Kidney (tissue), 13 donors: ENCODE measurements at regions not wholly inside any gene's neighbourhood (a gene's known extent, or its start where the extent isn't known, plus 50 kb on each side); places are given as distances from the start of the nearest gene placed in this dataset.
A peak's percentile ranks its signal among the peaks of the same experiment; 100 is the strongest.

Source experiments
- DNase-seq, 5 donors: peaks; one replicate each; pipeline ENCODE4 v3.0.0-alpha.2; 2013 to 2020
- FAIRE-seq: peaks from 2 replicates; lab custom pipeline; 2012; peaks lifted over from hg19 to GRCh38; lab: Jason Lieb, UNC
- H3K27ac ChIP-seq, 2 donors: one replicate each; pipeline ENCODE4 v1.7.0; 2013; ENCODE audit warnings: low read depth in 2 of 2, low read length in 2 of 2, inconsistent platforms in 1 of 2
- H3K27me3 ChIP-seq: one replicate; pipeline ENCODE4 v1.7.1; 2013; ENCODE audit warnings: low read length, inconsistent platforms; ENCODE audit not compliant: control insufficient read depth, insufficient read depth
- H3K36me3 ChIP-seq, 3 donors: one replicate each; pipeline versions ENCODE4 v1.7.0 to v1.7.1; 2013; ENCODE audit warnings: low read length in 3 of 3, control low read depth in 1 of 3, inconsistent platforms in 1 of 3; ENCODE audit not compliant: insufficient read depth in 3 of 3, control insufficient read depth in 2 of 3
- H3K4me1 ChIP-seq, 3 donors: one replicate each; pipeline versions ENCODE4 v1.7.0 to v1.7.1; 2013; ENCODE audit warnings: low read length in 3 of 3, inconsistent platforms in 1 of 3, low read depth in 1 of 3; ENCODE audit not compliant: control insufficient read depth in 2 of 3, insufficient read depth in 2 of 3
- H3K4me3 ChIP-seq, 3 donors: one replicate each; pipeline versions ENCODE4 v1.7.0 to v1.8.1; 2013; ENCODE audit warnings: low read length in 3 of 3, control low read depth in 1 of 3, inconsistent platforms in 1 of 3
- H3K9ac ChIP-seq, 3 donors: one replicate each; pipeline versions ENCODE4 v1.7.0 to v1.7.1; 2013; ENCODE audit warnings: low read length in 3 of 3, control low read depth in 1 of 3, inconsistent platforms in 1 of 3
- H3K9me3 ChIP-seq, 3 donors: one replicate each; pipeline versions ENCODE4 v1.7.0 to v1.7.1; 2013; ENCODE audit warnings: low read length in 3 of 3, control low read depth in 1 of 3, inconsistent platforms in 1 of 3; ENCODE audit not compliant: control insufficient read depth in 2 of 3, insufficient read depth in 1 of 3
- CTCF ChIP-seq: IDR thresholded peaks from 3 replicates; pipeline ENCODE4 v1.5.1; 2012; ENCODE audit warnings: mild to moderate bottlenecking, moderate library complexity, borderline replicate concordance; ENCODE audit not compliant: insufficient read depth; ENCODE audit errors: extremely low read depth
- intact Hi-C: fragments of 100-400 bp; cut with DNase I; formaldehyde crosslinking; loops from one replicate; pipeline ENCODE4 v1.11.1; 2022
- donor health status: control.
- donor health status: control.
- donor health status: control.
- donor health status: control.
- donor health status: control.
- donor health status: DM: yes; HTN: yes; CAD: no.
- donor health status: Normal renal cell carcinoma (clear cell type).

DNA sequence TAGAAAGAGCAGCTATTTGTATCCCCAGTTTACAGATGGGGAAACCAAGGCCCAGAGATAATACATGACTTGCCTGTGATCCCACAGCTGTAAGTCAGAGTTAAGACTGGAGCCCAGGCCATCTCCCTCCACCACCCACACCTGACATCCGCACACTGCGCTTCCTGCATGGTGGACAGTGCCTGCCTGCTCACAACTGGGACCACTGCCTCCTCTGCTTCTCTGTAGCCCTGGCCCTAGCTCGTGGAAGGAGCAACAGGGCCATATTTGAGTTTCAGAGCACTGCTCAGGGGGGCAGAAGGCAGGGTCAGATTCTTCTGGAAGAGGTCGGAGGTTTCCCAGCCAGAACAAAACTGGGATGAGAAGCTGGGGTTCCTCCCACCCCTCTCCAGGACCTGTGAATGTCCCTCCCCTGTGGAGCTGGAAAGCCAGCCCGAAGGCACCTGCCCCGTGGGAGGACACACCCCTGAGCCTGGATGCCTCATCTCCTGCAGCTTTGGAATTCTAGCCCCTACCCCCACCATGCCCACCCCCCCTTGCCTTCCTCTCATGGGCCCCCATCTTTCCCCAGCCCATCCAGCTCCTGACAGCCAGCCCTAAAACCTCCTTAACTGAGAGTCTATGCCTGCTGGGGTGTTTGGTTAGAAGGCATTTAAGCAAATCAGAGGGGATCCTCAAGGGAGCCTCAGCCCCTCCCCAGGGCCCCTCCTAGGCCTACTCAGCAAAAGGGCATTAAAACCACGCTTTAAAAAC lies 100.1 kb downstream of the TPRA1 start:
- no peak for FAIRE-seq
- H3K4me3 ChIP-seq: no peak overlapping the region
- TF ChIP-seq CTCF: no peak
- no peaks in the 10 kb centered on the region for H3K27me3 ChIP-seq
- peak in 1 of 5 donors; percentile 4 for DNase-seq
- intact Hi-C loops: no loop called here
- no peak overlapping the region for H3K9ac ChIP-seq
- H3K4me1 ChIP-seq: no peaks in the 10 kb centered on the region
- no peak overlapping the region for H3K27ac ChIP-seq
- H3K36me3 ChIP-seq: no peaks in the 10 kb centered on the region
- H3K9me3 ChIP-seq: no peaks in the 10 kb centered on the region

DNA sequence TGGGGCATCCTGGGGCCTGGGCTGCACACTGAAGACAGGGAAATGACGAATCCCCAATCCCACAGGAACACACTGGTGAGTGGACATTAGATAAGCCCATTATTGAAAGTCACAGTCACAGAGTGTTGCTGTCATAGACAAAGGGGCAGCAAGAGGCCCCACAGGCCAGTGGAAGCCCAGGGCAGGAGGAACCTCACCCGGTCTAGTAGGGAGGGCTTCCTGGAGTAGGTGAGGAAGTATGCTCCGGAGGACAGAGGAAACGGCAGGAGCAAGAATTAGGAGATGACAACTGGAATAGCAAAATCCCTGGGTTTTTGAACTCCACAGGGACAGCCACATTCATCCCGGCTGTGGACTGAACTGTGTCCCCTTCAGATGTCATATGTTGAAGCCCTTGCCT lies 101.2 kb downstream of the TPRA1 start:
- intact Hi-C loops: no loop called here
- no peak for FAIRE-seq
- Histone ChIP-seq H3K9ac (no peak overlapping the region), H3K4me3 (no peak overlapping the region), H3K36me3 (no peaks in the 10 kb centered on the region), H3K27me3 (no peaks in the 10 kb centered on the region), H3K27ac (no peak overlapping the region), H3K4me1 (no peaks in the 10 kb centered on the region), H3K9me3 (no peaks in the 10 kb centered on the region)
- peak in 1 of 5 donors; percentile 1 for DNase-seq
- TF ChIP-seq CTCF: no peak

DNA sequence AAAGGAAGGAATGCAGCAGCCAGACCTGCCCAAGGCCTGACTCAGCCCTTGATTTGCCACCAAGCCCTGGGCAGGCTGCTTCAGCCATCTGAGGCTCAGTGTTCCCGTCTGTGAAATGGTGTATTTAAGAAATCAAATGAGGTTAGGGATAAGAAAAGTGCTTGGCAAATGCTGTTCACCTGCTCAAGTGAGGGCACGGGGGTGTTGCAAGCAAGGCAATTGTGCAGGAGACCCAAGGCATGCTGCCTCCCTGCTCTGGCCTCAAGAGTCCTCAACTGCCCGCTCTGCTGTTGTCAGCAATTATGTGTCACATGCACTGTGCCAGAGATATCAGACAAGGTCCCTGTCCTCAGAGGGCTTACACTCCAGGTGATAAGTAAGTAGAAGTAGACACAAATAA lies 101.8 kb downstream of the TPRA1 start:
- no peak for TF ChIP-seq CTCF
- H3K9ac ChIP-seq: no peak overlapping the region
- FAIRE-seq (no peak), DNase-seq (peak in 1 of 5 donors; percentile 5)
- H3K36me3 ChIP-seq: no peaks in the 10 kb centered on the region
- intact Hi-C loops: no loop called here
- H3K4me1 ChIP-seq: no peaks in the 10 kb centered on the region
- no peaks in the 10 kb centered on the region for H3K9me3 ChIP-seq
- no peak overlapping the region for H3K27ac ChIP-seq
- H3K4me3 ChIP-seq: no peak overlapping the region
- H3K27me3 ChIP-seq: no peaks in the 10 kb centered on the region

DNA sequence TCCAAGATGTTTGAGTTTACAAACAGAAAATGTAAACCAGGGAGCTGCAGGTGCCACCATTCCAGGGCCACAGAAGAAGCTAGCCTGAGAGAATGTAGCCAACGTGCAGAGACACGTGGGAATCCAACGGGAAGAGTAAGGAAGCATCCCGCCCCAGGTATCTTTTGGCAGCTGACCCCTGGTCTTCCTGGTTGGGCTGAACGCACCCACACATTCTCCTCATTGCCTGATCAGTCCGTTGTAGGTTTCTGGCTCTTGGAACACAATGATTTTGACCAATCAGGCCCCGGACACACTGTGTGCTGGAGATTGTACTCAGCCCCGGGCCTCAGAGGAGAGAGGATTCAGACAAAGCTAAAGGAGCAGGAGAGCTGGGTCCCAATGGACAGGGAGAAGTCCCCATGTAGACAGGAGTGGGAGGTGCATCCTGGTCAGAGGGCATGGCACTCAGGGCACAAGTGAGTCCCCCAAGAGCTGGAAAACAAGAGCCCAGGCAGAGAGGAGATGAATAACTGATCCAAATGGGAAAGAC lies 102.3 kb downstream of the TPRA1 start:
- no peaks in the 10 kb centered on the region for H3K9me3 ChIP-seq
- FAIRE-seq (no peak), DNase-seq (peak in 1 of 5 donors; percentile 2)
- H3K4me3 ChIP-seq: no peak overlapping the region
- intact Hi-C loops: no loop called here
- no peak overlapping the region for H3K9ac ChIP-seq
- no peaks in the 10 kb centered on the region for H3K4me1 ChIP-seq
- H3K36me3 ChIP-seq: no peaks in the 10 kb centered on the region
- no peak overlapping the region for H3K27ac ChIP-seq
- TF ChIP-seq CTCF: no peak
- H3K27me3 ChIP-seq: no peaks in the 10 kb centered on the region
